Stomach smooth muscle (tissue), 2 donors: ENCODE measurements at regions not wholly inside any gene's neighbourhood (a gene's known extent, or its start where the extent isn't known, plus 50 kb on each side); places are given as distances from the start of the nearest gene placed in this dataset.

Experiments used
- H3K27ac ChIP-seq: one replicate; pipeline ENCODE4 v1.7.0; 2013; ENCODE audit warnings: mild to moderate bottlenecking, low read length, inconsistent platforms
- H3K27me3 ChIP-seq, 2 donors: one replicate each; pipeline ENCODE4 v1.7.0; 2013; ENCODE audit warnings: low read length in 2 of 2; ENCODE audit not compliant: insufficient read depth in 2 of 2, control insufficient read depth in 1 of 2
- H3K36me3 ChIP-seq, 2 donors: one replicate each; pipeline ENCODE4 v1.7.0; 2013; ENCODE audit warnings: low read length in 2 of 2; ENCODE audit not compliant: control insufficient read depth in 2 of 2, insufficient read depth in 2 of 2
- H3K4me1 ChIP-seq: one replicate; pipeline ENCODE4 v1.7.0; 2013; ENCODE audit warnings: low read length; ENCODE audit not compliant: control insufficient read depth, insufficient read depth
- H3K4me3 ChIP-seq, 2 donors: one replicate each; pipeline ENCODE4 v1.7.0; 2013; ENCODE audit warnings: low read length in 2 of 2
- H3K9ac ChIP-seq, 2 donors: one replicate each; pipeline ENCODE4 v1.7.0; 2013; ENCODE audit warnings: low read length in 2 of 2, mild to moderate bottlenecking in 1 of 2
- H3K9me3 ChIP-seq, 2 donors: one replicate each; pipeline ENCODE4 v1.7.0; 2013; ENCODE audit warnings: low read length in 2 of 2; ENCODE audit not compliant: control insufficient read depth in 2 of 2
- donor health status: healthy.
- donor health status: Pancreatic carcinoma.

- H3K27ac ChIP-seq = no peak overlapping the region
- H3K9ac ChIP-seq = no peak overlapping the region
- no peak overlapping the region for H3K4me3 ChIP-seq
- H3K36me3 ChIP-seq = no peaks in the 10 kb centered on the region
- H3K9me3 ChIP-seq = no peaks in the 10 kb centered on the region
- no peaks in the 10 kb centered on the region for H3K4me1 ChIP-seq
- no peaks in the 10 kb centered on the region for H3K27me3 ChIP-seq
Measured at GRCh38 chr5:25436452-25436851, 791.7 kb upstream of the CDH10 start.

GRCh38 chr5:25435882-25436281 lies 791.1 kb upstream of the CDH10 start:
- Histone ChIP-seq H3K9me3 (no peaks in the 10 kb centered on the region), H3K9ac (no peak overlapping the region), H3K27ac (no peak overlapping the region), H3K27me3 (no peaks in the 10 kb centered on the region), H3K4me1 (no peaks in the 10 kb centered on the region), H3K36me3 (no peaks in the 10 kb centered on the region), H3K4me3 (no peak overlapping the region)

- H3K9me3 ChIP-seq = no peaks in the 10 kb centered on the region
- no peaks in the 10 kb centered on the region for H3K27me3 ChIP-seq
- H3K27ac ChIP-seq = no peak overlapping the region
- no peaks in the 10 kb centered on the region for H3K4me1 ChIP-seq
- H3K36me3 ChIP-seq = no peaks in the 10 kb centered on the region
- no peak overlapping the region for H3K9ac ChIP-seq
- H3K4me3 ChIP-seq = no peak overlapping the region
Measured at GRCh38 chr5:25427240-25427639, 782.5 kb upstream of the CDH10 start.

- Histone ChIP-seq H3K4me1 (no peaks in the 10 kb centered on the region), H3K36me3 (no peaks in the 10 kb centered on the region)
Measured at GRCh38 chr5:25423271-25423670, 778.5 kb upstream of the CDH10 start.

GRCh38 chr5:25419684-25420083 lies 774.9 kb upstream of the CDH10 start:
- Histone ChIP-seq H3K27ac (no peak overlapping the region), H3K9ac (no peak overlapping the region), H3K27me3 (no peaks in the 10 kb centered on the region), H3K9me3 (no peaks in the 10 kb centered on the region), H3K4me3 (no peak overlapping the region), H3K36me3 (no peaks in the 10 kb centered on the region), H3K4me1 (no peaks in the 10 kb centered on the region)

More at GRCh38 chr5:25423271-25423670, 778.5 kb upstream of the CDH10 start:
- Histone ChIP-seq H3K4me3 (no peak overlapping the region), H3K9me3 (no peaks in the 10 kb centered on the region), H3K9ac (no peak overlapping the region), H3K27ac (no peak overlapping the region), H3K27me3 (no peaks in the 10 kb centered on the region)

GRCh38 chr5:25418978-25419377 lies 774.2 kb upstream of the CDH10 start:
- Histone ChIP-seq H3K27ac (no peak overlapping the region), H3K4me3 (no peak overlapping the region), H3K9me3 (no peaks in the 10 kb centered on the region), H3K4me1 (no peaks in the 10 kb centered on the region), H3K27me3 (no peaks in the 10 kb centered on the region), H3K9ac (no peak overlapping the region), H3K36me3 (no peaks in the 10 kb centered on the region)

GRCh38 chr5:25418319-25418859 lies 773.6 kb upstream of the CDH10 start:
- H3K36me3 ChIP-seq = no peaks in the 10 kb centered on the region
- no peak overlapping the region for H3K27ac ChIP-seq
- H3K27me3 ChIP-seq = no peaks in the 10 kb centered on the region
- H3K9me3 ChIP-seq = no peaks in the 10 kb centered on the region
- no peak overlapping the region for H3K9ac ChIP-seq
- H3K4me1 ChIP-seq = no peaks in the 10 kb centered on the region
- H3K4me3 ChIP-seq = no peak overlapping the region

GRCh38 chr5:25416960-25417359 lies 772.2 kb upstream of the CDH10 start:
- Histone ChIP-seq H3K9ac (no peak overlapping the region), H3K4me1 (no peaks in the 10 kb centered on the region), H3K4me3 (no peak overlapping the region), H3K9me3 (no peaks in the 10 kb centered on the region), H3K27me3 (no peaks in the 10 kb centered on the region), H3K36me3 (no peaks in the 10 kb centered on the region), H3K27ac (no peak overlapping the region)

GRCh38 chr5:25415970-25416369 lies 771.2 kb upstream of the CDH10 start:
- H3K9ac ChIP-seq = no peak overlapping the region
- H3K36me3 ChIP-seq = no peaks in the 10 kb centered on the region
- no peak overlapping the region for H3K4me3 ChIP-seq
- no peaks in the 10 kb centered on the region for H3K27me3 ChIP-seq
- no peaks in the 10 kb centered on the region for H3K9me3 ChIP-seq
- no peak overlapping the region for H3K27ac ChIP-seq
- no peaks in the 10 kb centered on the region for H3K4me1 ChIP-seq

GRCh38 chr5:25414742-25415141 lies 770.0 kb upstream of the CDH10 start:
- H3K4me3 ChIP-seq = no peak overlapping the region
- H3K9me3 ChIP-seq = no peaks in the 10 kb centered on the region
- no peaks in the 10 kb centered on the region for H3K36me3 ChIP-seq
- no peaks in the 10 kb centered on the region for H3K4me1 ChIP-seq
- H3K9ac ChIP-seq = no peak overlapping the region
- no peak overlapping the region for H3K27ac ChIP-seq
- no peaks in the 10 kb centered on the region for H3K27me3 ChIP-seq

- H3K36me3 ChIP-seq = no peaks in the 10 kb centered on the region
- no peak overlapping the region for H3K9ac ChIP-seq
- no peaks in the 10 kb centered on the region for H3K9me3 ChIP-seq
- H3K27me3 ChIP-seq = no peaks in the 10 kb centered on the region
- no peaks in the 10 kb centered on the region for H3K4me1 ChIP-seq
- no peak overlapping the region for H3K27ac ChIP-seq
- H3K4me3 ChIP-seq = no peak overlapping the region
Measured at GRCh38 chr5:25412116-25412661, 767.4 kb upstream of the CDH10 start.
